ENCODE measurements at regions not wholly inside any gene's neighbourhood (a gene's known extent, or its start where the extent isn't known, plus 50 kb on each side); places are given as distances from the start of the nearest gene placed in this dataset.

DNA sequence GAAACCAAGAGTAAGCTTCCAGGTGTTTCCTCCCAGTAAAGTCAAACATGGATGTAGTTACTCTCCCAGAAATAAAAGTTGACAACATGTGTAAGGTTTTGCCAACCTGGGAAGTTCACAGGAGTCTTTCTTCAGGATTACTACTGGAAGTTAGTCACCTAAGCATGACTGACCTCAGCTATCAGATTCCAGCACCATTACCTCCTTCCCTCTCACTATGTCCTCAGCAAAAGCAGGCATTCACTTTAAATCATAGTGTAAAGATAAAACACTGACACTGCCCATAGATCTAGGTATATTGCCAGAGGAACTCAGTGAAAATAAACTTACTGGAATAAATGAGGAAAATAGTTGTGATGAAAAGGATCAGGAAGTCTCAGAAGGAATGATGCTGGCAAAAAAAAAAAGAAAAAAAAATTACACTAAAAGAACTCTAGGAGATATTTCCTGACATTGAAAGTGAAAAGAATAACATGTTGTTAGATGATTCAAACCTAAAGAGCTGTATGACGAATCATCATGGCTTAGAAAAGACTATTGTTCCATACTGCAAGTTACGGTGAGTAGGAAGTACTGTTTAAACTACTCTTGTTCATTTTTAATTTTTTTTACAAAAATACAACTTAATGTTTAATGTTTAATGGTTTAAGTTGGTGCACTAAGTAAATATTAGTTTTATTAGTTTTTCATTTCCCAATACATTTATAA, 484.5 kb upstream of the ZNF804A start:
- no peak overlapping the region for H3K27ac ChIP-seq (ENCODE audit: low read length)
- no peaks in the 10 kb centered on the region for H3K4me1 ChIP-seq (ENCODE audit: control insufficient read depth, insufficient read depth, low read length)
- no peaks in the 10 kb centered on the region for H3K27me3 ChIP-seq (ENCODE audit: control insufficient read depth, insufficient read depth, low read length)
- no peaks in the 10 kb centered on the region for H3K9me3 ChIP-seq (ENCODE audit: control insufficient read depth, low read depth, low read length)
- DNase-seq, result no peak
- H3K36me3 ChIP-seq (ENCODE audit: control insufficient read depth, insufficient read depth, low read length), result no peaks in the 10 kb centered on the region
- 94% methylated on average over 2 of the region's 2 CpGs for WGBS (ENCODE audit: insufficient coverage, low lambda C conversion rate)
- H3K4me3 ChIP-seq (ENCODE audit: low read length), result no peak overlapping the region

DNA sequence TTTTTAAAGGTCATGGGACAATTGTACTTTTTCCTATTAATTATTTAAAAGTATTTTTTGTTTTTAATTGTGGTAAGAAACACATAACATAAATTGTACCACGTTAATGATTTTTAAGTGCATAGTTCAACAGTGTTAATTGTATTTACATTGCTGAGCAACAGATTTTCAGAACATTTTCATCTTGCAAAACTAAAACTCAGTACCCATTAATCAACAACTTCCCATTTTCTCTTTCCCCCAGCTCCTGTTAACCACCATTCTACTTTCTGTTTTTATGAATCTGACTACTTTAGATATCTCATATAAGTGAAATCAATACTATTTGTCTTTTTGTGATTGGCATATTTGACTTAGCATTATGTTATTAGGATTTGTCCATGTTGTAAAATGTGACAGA, 483.9 kb upstream of the ZNF804A start:
- Histone ChIP-seq H3K27ac (ENCODE audit: low read length) (no peak overlapping the region), H3K4me3 (ENCODE audit: low read length) (no peak overlapping the region), H3K36me3 (ENCODE audit: control insufficient read depth, insufficient read depth, low read length) (no peaks in the 10 kb centered on the region), H3K27me3 (ENCODE audit: control insufficient read depth, insufficient read depth, low read length) (no peaks in the 10 kb centered on the region), H3K4me1 (ENCODE audit: control insufficient read depth, insufficient read depth, low read length) (no peaks in the 10 kb centered on the region), H3K9me3 (ENCODE audit: control insufficient read depth, low read depth, low read length) (no peaks in the 10 kb centered on the region)
- WGBS (ENCODE audit: insufficient coverage, low lambda C conversion rate), result 60% methylated on average over 1 of the region's 1 CpG
- no peak for DNase-seq

- Histone ChIP-seq H3K36me3 (ENCODE audit: control insufficient read depth, insufficient read depth, low read length) (no peaks in the 10 kb centered on the region), H3K27me3 (ENCODE audit: control insufficient read depth, insufficient read depth, low read length) (no peaks in the 10 kb centered on the region), H3K9me3 (ENCODE audit: control insufficient read depth, low read depth, low read length) (no peaks in the 10 kb centered on the region), H3K27ac (ENCODE audit: low read length) (no peak overlapping the region), H3K4me1 (ENCODE audit: control insufficient read depth, insufficient read depth, low read length) (no peaks in the 10 kb centered on the region), H3K4me3 (ENCODE audit: low read length) (no peak overlapping the region)
- no CpG with 5 or more reads among the region's 1 CpG for WGBS (ENCODE audit: insufficient coverage, low lambda C conversion rate)
- DNase-seq, result no peak
These were observed 478.1 kb upstream of the ZNF804A start for GRCh38 chr2:184119989-184120800.

DNA sequence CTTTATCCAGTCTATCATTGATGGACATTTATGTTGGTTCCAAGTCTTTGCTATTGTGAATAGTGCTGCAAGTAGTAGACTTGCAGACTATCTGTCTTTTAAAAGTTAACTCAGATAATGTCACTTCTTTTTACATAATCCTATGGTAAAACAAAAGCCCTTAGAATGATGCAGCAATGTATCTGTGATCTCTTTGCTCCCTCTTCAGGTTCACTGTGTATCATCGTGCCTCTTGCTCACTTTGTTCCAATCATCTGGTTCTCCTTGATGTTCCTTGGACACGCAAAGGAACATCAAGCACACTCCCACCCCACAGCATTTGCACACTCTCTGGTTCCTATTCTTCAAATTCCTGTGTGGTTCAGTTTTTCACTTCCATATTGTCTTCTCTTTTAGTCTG, 472.5 kb upstream of the ZNF804A start:
- no peak overlapping the region for H3K4me3 ChIP-seq (ENCODE audit: low read length)
- DNase-seq, result no peak
- H3K9me3 ChIP-seq (ENCODE audit: control insufficient read depth, low read depth, low read length), result no peaks in the 10 kb centered on the region
- H3K36me3 ChIP-seq (ENCODE audit: control insufficient read depth, insufficient read depth, low read length), result no peaks in the 10 kb centered on the region
- 100% methylated on average over 1 of the region's 2 CpGs for WGBS (ENCODE audit: insufficient coverage, low lambda C conversion rate)
- H3K27me3 ChIP-seq (ENCODE audit: control insufficient read depth, insufficient read depth, low read length), result no peaks in the 10 kb centered on the region
- H3K4me1 ChIP-seq (ENCODE audit: control insufficient read depth, insufficient read depth, low read length), result no peaks in the 10 kb centered on the region
- H3K27ac ChIP-seq (ENCODE audit: low read length), result no peak overlapping the region

DNA sequence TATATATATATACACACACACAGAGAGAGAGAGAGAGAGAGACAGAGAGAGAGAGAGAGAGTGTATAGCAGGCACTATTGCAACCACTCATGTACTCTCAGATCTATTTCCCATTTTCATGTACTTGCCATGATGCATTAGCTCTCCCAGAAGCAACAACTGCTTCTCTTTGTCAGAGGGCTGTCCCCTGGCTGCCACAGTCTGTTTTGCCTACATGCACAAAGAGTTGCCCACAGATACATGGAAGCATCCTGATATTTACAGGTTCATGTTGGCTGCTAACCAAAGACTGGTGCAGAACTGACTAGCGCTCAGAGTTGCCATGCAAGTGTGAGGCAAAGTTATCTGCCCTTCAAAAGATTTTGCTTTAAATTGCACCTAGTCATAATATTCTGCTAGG, 469.3 kb upstream of the ZNF804A start:
- no CpG with 5 or more reads among the region's 1 CpG for WGBS (ENCODE audit: insufficient coverage, low lambda C conversion rate)
- H3K9me3 ChIP-seq (ENCODE audit: control insufficient read depth, low read depth, low read length), result no peaks in the 10 kb centered on the region
- no peaks in the 10 kb centered on the region for H3K4me1 ChIP-seq (ENCODE audit: control insufficient read depth, insufficient read depth, low read length)
- no peaks in the 10 kb centered on the region for H3K27me3 ChIP-seq (ENCODE audit: control insufficient read depth, insufficient read depth, low read length)
- no peak overlapping the region for H3K27ac ChIP-seq (ENCODE audit: low read length)
- DNase-seq, result no peak
- no peaks in the 10 kb centered on the region for H3K36me3 ChIP-seq (ENCODE audit: control insufficient read depth, insufficient read depth, low read length)
- no peak overlapping the region for H3K4me3 ChIP-seq (ENCODE audit: low read length)

- H3K4me1 ChIP-seq (ENCODE audit: control insufficient read depth, insufficient read depth, low read length), result no peaks in the 10 kb centered on the region
- H3K36me3 ChIP-seq (ENCODE audit: control insufficient read depth, insufficient read depth, low read length), result no peaks in the 10 kb centered on the region
- no peaks in the 10 kb centered on the region for H3K27me3 ChIP-seq (ENCODE audit: control insufficient read depth, insufficient read depth, low read length)
- H3K4me3 ChIP-seq (ENCODE audit: low read length), result no peak overlapping the region
- no peaks in the 10 kb centered on the region for H3K9me3 ChIP-seq (ENCODE audit: control insufficient read depth, low read depth, low read length)
- no peak for DNase-seq
- WGBS (ENCODE audit: insufficient coverage, low lambda C conversion rate), result no CpG with 5 or more reads among the region's 1 CpG
- H3K27ac ChIP-seq (ENCODE audit: low read length), result no peak overlapping the region
These were observed 460.4 kb upstream of the ZNF804A start for GRCh38 chr2:184137955-184138354.

DNA sequence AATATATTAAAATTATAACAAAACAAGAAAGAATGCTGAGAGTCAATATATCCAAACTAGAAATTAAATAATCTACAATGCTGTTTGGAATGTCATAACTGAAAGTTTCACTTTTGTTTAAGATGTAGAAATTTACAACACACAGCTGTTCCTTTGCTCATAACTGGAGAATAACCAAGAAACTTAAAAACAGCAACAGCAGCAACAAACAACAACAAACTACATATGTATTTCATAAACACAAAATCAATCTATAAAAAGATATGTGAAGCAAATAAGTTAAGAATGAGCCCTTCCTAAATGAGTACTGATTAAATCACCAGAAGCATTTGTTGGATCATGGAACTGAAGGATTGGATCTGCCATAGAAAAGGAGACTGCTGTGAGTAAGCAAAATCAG, 456.5 kb upstream of the ZNF804A start:
- DNase-seq, result no peak
- Histone ChIP-seq H3K4me3 (ENCODE audit: low read length) (no peak overlapping the region), H3K9me3 (ENCODE audit: control insufficient read depth, low read depth, low read length) (no peaks in the 10 kb centered on the region), H3K36me3 (ENCODE audit: control insufficient read depth, insufficient read depth, low read length) (no peaks in the 10 kb centered on the region), H3K4me1 (ENCODE audit: control insufficient read depth, insufficient read depth, low read length) (no peaks in the 10 kb centered on the region), H3K27ac (ENCODE audit: low read length) (no peak overlapping the region), H3K27me3 (ENCODE audit: control insufficient read depth, insufficient read depth, low read length) (no peaks in the 10 kb centered on the region)

DNA sequence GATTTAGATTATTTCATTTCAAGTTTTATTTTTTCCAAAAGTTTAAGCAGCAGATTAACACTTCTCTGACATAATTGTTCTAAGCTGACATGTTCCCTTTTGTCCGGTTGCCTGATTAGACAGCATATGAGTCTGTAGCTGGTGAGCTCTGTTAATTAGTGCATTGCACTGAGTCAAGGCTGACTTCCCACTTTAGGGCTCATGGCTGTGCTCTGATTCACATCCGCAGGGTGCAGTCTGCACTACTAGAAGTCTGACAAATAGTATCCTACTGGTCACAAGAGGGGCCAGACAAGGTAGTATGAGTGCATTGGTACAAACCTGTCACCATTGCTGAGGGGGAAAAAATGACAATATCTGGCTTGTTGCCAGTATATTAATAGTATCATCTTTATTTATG, 443.9 kb upstream of the ZNF804A start:
- DNase-seq, result no peak
- Histone ChIP-seq H3K27ac (ENCODE audit: low read length) (no peak overlapping the region), H3K4me1 (ENCODE audit: control insufficient read depth, insufficient read depth, low read length) (no peaks in the 10 kb centered on the region), H3K4me3 (ENCODE audit: low read length) (no peak overlapping the region), H3K9me3 (ENCODE audit: control insufficient read depth, low read depth, low read length) (peaks cover 3% of the 10 kb centered on the region), H3K27me3 (ENCODE audit: control insufficient read depth, insufficient read depth, low read length) (no peaks in the 10 kb centered on the region), H3K36me3 (ENCODE audit: control insufficient read depth, insufficient read depth, low read length) (no peaks in the 10 kb centered on the region)
- no CpG with 5 or more reads among the region's 2 CpGs for WGBS (ENCODE audit: insufficient coverage, low lambda C conversion rate)

- Histone ChIP-seq H3K4me3 (ENCODE audit: low read length) (no peak overlapping the region), H3K36me3 (ENCODE audit: control insufficient read depth, insufficient read depth, low read length) (no peaks in the 10 kb centered on the region), H3K9me3 (ENCODE audit: control insufficient read depth, low read depth, low read length) (peaks cover 3% of the 10 kb centered on the region), H3K27ac (ENCODE audit: low read length) (no peak overlapping the region), H3K4me1 (ENCODE audit: control insufficient read depth, insufficient read depth, low read length) (no peaks in the 10 kb centered on the region), H3K27me3 (ENCODE audit: control insufficient read depth, insufficient read depth, low read length) (no peaks in the 10 kb centered on the region)
- no CpG with 5 or more reads among the region's 1 CpG for WGBS (ENCODE audit: insufficient coverage, low lambda C conversion rate)
- no peak for DNase-seq
These were observed 442.5 kb upstream of the ZNF804A start for GRCh38 chr2:184155791-184156190.

DNA sequence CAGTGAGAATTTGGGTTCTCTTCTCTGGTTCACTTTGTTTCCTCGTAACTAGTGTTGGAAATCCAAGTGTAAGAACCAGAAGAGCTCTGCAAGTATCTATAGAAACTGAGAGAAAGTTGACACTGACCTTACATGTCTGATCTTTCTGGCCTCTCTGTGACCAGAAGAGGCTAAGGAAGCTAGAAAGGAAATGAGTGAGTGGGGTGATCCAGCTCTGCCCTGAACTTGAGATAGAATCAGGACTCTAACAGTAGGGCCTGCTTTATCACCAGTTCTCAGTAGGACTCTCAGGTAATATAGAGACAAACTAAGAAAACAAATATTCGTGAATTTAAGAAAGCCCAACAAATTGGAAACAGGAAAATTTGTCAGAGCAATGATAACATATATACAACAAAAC, 441.2 kb upstream of the ZNF804A start:
- no peak overlapping the region for H3K4me3 ChIP-seq (ENCODE audit: low read length)
- WGBS (ENCODE audit: insufficient coverage, low lambda C conversion rate), result 100% methylated on average over 1 of the region's 2 CpGs
- H3K27me3 ChIP-seq (ENCODE audit: control insufficient read depth, insufficient read depth, low read length), result no peaks in the 10 kb centered on the region

DNA sequence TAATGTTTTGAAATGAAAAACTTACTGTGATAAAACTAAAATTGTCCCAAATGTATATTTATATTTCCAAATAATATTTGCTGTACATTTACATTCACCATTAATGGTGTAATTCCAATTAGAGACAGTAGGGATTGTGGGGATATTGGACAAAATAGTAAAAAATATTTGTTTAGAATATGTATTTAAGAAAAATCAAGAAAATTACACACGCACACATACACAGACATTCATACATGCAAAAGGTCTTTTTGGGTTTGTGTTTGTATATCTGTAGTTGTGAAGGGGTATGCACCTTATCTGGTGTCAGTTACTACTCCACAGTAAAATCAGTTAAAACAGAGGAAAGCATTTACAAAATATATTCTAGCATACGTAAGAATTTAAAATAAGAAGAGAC, 435.9 kb upstream of the ZNF804A start:
- no peak for DNase-seq
- WGBS (ENCODE audit: insufficient coverage, low lambda C conversion rate), result 90% methylated on average over 2 of the region's 2 CpGs
- Histone ChIP-seq H3K36me3 (ENCODE audit: control insufficient read depth, insufficient read depth, low read length) (no peaks in the 10 kb centered on the region), H3K9me3 (ENCODE audit: control insufficient read depth, low read depth, low read length) (peaks cover 3% of the 10 kb centered on the region), H3K4me1 (ENCODE audit: control insufficient read depth, insufficient read depth, low read length) (no peaks in the 10 kb centered on the region), H3K27ac (ENCODE audit: low read length) (no peak overlapping the region), H3K27me3 (ENCODE audit: control insufficient read depth, insufficient read depth, low read length) (no peaks in the 10 kb centered on the region), H3K4me3 (ENCODE audit: low read length) (no peak overlapping the region)

More for the DNA sequence above, 441.2 kb upstream of the ZNF804A start:
- DNase-seq, result no peak
- Histone ChIP-seq H3K36me3 (ENCODE audit: control insufficient read depth, insufficient read depth, low read length) (no peaks in the 10 kb centered on the region), H3K4me1 (ENCODE audit: control insufficient read depth, insufficient read depth, low read length) (no peaks in the 10 kb centered on the region), H3K9me3 (ENCODE audit: control insufficient read depth, low read depth, low read length) (peaks cover 3% of the 10 kb centered on the region), H3K27ac (ENCODE audit: low read length) (no peak overlapping the region)

All from large intestine (tissue), 3 donors.